Bronchial epithelial cell (primary cell): ENCODE measurements at regions not wholly inside any gene's neighbourhood (a gene's known extent, or its start where the extent isn't known, plus 50 kb on each side); places are given as distances from the start of the nearest gene placed in this dataset.

ENCODE experiments used
- DNase-seq: peaks from one replicate; pipeline ENCODE4 v3.0.0-alpha.2; 2010; ENCODE audit warnings: low read depth
- FAIRE-seq: peaks from 2 replicates; lab custom pipeline; 2011; peaks lifted over from hg19 to GRCh38; lab: Jason Lieb, UNC
- H3K27me3 ChIP-seq: 2 replicates; pipeline ENCODE4 v1.5.1; 2011; ENCODE audit warnings: low read length; ENCODE audit not compliant: control insufficient read depth, insufficient read depth
- H3K36me3 ChIP-seq: 2 replicates; pipeline ENCODE4 v1.5.1; 2011; ENCODE audit warnings: low read length; ENCODE audit not compliant: control insufficient read depth, insufficient read depth
- H3K4me3 ChIP-seq: 2 replicates; pipeline ENCODE4 v1.5.1; 2011; ENCODE audit warnings: mild to moderate bottlenecking, low read depth, low read length, control low read depth
- TF ChIP-seq, protein P1 (sequence below): IDR thresholded peaks from 2 replicates; pipeline ENCODE4 v1.5.1; 2011; ENCODE audit warnings: mild to moderate bottlenecking, moderate library complexity, low read length, control low read depth, inconsistent platforms; ENCODE audit not compliant: insufficient read depth, severe bottlenecking

DNA sequence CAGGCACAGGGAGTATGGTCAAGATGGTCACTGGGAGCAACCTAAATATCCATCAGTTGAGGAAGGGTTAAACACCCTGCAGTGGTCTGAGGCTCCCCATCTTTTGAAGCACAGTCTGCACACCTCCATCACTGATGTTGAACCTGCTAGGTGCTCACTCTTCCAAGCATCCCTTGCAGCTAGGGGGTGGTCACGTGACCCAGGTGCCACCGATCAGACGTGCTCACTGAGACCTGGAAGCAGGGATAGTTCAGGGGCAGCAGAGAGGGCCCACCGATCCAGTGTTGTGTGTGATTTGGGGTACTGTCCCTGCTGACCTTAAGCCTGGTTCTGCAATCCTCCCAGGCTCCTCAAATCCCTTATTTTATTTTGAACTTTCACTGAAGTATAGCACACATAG lies 134.6 kb downstream of the CEBPB start:
- DNase-seq (no peak), FAIRE-seq (no peak)
- TF ChIP-seq, protein P1, sequence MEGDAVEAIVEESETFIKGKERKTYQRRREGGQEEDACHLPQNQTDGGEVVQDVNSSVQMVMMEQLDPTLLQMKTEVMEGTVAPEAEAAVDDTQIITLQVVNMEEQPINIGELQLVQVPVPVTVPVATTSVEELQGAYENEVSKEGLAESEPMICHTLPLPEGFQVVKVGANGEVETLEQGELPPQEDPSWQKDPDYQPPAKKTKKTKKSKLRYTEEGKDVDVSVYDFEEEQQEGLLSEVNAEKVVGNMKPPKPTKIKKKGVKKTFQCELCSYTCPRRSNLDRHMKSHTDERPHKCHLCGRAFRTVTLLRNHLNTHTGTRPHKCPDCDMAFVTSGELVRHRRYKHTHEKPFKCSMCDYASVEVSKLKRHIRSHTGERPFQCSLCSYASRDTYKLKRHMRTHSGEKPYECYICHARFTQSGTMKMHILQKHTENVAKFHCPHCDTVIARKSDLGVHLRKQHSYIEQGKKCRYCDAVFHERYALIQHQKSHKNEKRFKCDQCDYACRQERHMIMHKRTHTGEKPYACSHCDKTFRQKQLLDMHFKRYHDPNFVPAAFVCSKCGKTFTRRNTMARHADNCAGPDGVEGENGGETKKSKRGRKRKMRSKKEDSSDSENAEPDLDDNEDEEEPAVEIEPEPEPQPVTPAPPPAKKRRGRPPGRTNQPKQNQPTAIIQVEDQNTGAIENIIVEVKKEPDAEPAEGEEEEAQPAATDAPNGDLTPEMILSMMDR: no peak

DNA sequence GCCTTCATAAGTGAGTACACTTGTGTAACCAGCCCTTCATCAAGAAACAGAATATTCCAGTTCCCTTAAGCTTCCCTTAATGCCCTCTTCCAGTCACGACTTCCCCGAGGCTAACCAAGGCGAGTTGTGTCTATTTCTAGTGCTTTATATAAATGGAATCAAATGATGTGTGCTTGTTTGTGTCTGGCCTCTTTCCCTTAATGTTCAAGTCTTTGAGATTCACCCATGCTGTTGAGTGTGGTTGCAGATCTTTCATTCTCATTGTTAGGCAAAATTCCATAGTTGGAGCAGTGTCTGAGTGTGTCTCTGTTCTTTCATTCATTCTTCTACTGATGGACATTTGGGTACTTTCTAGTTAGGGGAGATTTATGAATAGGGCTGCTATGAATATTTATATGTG lies 135.0 kb downstream of the CEBPB start:
- FAIRE-seq: no peak
- H3K36me3 ChIP-seq: no peaks in the 10 kb centered on the region

More for the DNA sequence above, 134.6 kb downstream of the CEBPB start:
- no peaks in the 10 kb centered on the region for H3K36me3 ChIP-seq
- H3K4me3 ChIP-seq: no peak overlapping the region
- H3K27me3 ChIP-seq: no peaks in the 10 kb centered on the region

DNA sequence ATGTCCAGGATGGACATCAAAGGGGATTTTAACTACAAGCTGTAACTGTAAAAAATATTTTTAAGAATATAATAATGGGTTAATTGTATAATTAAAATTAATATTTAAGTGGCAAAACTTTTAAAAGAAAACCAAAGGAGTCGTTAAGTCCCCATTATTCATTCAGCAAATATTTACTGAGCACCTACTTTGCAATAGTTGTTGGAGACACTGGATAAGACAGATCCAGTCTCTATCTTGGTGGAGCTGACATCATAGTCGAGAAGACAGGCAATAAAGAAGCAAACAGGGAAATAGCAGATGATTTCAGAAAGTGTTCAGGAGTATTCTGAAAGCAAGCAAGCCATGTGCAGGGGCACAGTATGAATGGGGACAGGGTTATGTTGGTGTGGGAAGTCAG lies 137.0 kb downstream of the CEBPB start:
- no peaks in the 10 kb centered on the region for H3K36me3 ChIP-seq
- TF ChIP-seq, protein P1: no peak
- FAIRE-seq: no peak
- peak; percentile 28 for DNase-seq
- H3K27me3 ChIP-seq: no peaks in the 10 kb centered on the region
- H3K4me3 ChIP-seq: no peak overlapping the region

More for the DNA sequence above, 135.0 kb downstream of the CEBPB start:
- H3K4me3 ChIP-seq: no peak overlapping the region
- TF ChIP-seq, protein P1: no peak
- H3K27me3 ChIP-seq: no peaks in the 10 kb centered on the region
- DNase-seq: no peak

DNA sequence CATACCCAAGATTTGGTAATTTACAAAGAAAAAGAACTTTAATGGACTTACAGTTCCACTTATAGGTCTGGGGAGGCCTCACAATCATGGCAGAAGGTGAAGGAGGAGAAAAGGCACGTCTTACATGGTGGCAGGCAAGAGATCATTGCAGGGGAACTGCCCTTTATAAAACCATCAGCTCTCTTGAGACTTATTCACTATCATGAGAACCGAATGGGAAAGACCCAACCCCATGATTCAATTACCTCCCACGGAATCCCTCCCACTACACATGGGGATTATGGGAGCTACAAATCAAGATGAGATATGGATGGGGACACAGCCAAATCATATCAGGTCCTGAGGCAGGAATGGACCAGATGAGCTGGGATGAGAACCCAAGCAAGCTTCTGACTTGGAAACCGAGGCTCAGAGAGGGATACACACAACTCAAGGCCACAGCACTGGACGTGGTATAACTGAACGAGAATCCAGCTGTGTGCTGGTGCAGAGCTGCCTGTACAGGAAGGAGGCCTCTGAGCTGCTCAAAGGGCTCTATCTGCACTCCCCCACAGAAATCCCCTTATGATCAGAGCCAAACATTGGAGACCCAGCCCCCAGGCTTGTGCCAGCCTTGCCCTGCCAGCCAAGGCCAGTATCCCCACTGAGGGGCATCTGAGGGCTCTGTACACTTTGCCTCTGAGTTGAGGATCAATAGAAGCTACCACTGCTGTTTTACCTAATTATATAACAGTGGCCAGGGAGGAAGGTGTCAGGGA lies 137.8 kb downstream of the CEBPB start:
- FAIRE-seq: no peak
- Histone ChIP-seq H3K27me3 (no peaks in the 10 kb centered on the region), H3K4me3 (no peak overlapping the region), H3K36me3 (no peaks in the 10 kb centered on the region)
- no peak for DNase-seq
- TF ChIP-seq, protein P1: no peak

DNA sequence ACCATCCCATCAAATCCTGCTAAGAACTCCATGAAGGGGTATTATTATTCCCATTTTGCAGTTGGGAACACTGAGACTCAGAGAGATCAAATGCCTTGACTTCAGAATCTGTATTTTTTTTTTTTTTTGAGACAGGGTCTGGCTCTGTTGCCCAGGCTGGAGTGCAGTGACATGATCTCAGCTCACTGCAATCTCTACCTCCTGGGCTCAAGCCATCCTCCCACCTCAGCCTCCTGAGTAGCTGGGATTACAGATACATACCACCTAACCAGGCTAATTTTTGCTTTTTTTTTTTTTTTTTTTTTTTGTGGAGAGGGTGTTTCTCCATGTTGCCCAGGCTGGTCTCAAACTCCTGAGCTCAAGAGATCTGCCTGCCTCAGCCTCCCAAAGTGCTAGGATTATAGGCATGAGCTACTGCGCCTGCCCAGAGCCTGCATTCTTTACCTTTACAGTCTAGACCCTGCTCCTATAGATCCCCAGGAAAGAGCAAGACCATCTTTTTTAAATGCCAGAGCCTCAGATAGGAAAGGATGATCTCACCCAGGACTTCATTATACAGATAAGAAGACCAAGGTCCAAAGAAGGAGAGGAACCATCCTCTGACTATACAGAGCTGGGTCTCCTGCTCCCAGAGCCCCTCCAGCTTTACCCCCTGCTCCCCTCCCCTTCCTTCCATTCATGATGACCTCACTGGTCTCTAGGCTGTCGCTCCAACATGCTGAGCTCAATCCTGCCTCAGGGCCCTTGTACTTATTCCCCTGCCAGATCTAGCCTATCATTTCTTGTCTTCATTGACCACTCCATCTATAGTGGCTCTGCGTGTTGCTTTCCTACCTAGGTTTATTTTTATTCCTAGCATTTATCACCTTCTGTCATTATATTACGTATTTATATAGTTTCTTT lies 138.6 kb downstream of the CEBPB start:
- no peak for DNase-seq
- no peaks in the 10 kb centered on the region for H3K27me3 ChIP-seq
- no peaks in the 10 kb centered on the region for H3K36me3 ChIP-seq
- TF ChIP-seq, protein P1: no peak
- FAIRE-seq: no peak
- H3K4me3 ChIP-seq: no peak overlapping the region
